HG03066 (cell line): ENCODE measurements at regions not wholly inside any gene's neighbourhood (a gene's known extent, or its start where the extent isn't known, plus 50 kb on each side); places are given as distances from the start of the nearest gene placed in this dataset.

Experiments used
- ATAC-seq: cut with Tn5 transposase; IDR thresholded peaks from one replicate; pipeline ENCODE4 v1.9.1; 2021; ENCODE audit warnings: low read depth; ENCODE audit not compliant: unreplicated experiment

- no peak for ATAC-seq
These were observed 84.4 kb upstream of the SYPL1 start for GRCh38 chr7:106196460-106197021.

GRCh38 chr7:106193661-106194060 lies 81.5 kb upstream of the SYPL1 start:
- ATAC-seq = no peak

- no peak for ATAC-seq
These were observed 78.6 kb upstream of the SYPL1 start for GRCh38 chr7:106190589-106191330.

GRCh38 chr7:106187613-106188350 lies 75.7 kb upstream of the SYPL1 start:
- ATAC-seq = no peak

- ATAC-seq = no peak
These were observed 73.6 kb upstream of the SYPL1 start for GRCh38 chr7:106185719-106186118.

- ATAC-seq = no peak
These were observed 71.8 kb upstream of the SYPL1 start for GRCh38 chr7:106183952-106184351.

GRCh38 chr7:106182904-106183303 lies 70.8 kb upstream of the SYPL1 start:
- ATAC-seq = no peak

- ATAC-seq = no peak
These were observed 69.7 kb upstream of the SYPL1 start for GRCh38 chr7:106181658-106182265.

GRCh38 chr7:106180721-106181120 lies 68.6 kb upstream of the SYPL1 start:
- no peak for ATAC-seq

GRCh38 chr7:106179256-106179655 lies 67.1 kb upstream of the SYPL1 start:
- no peak for ATAC-seq

GRCh38 chr7:106178593-106179134 lies 66.6 kb upstream of the SYPL1 start:
- ATAC-seq = no peak

- ATAC-seq = no peak
These were observed 65.9 kb upstream of the SYPL1 start for GRCh38 chr7:106177738-106178592.

GRCh38 chr7:106177300-106177690 lies 65.2 kb upstream of the SYPL1 start:
- ATAC-seq = no peak

- ATAC-seq = no peak
These were observed 64.5 kb upstream of the SYPL1 start for GRCh38 chr7:106176414-106177299.

GRCh38 chr7:106175507-106175906 lies 63.4 kb upstream of the SYPL1 start:
- no peak for ATAC-seq

- no peak for ATAC-seq
These were observed 58.5 kb upstream of the SYPL1 start for GRCh38 chr7:106170651-106171050.

GRCh38 chr7:106169821-106170610 lies 57.9 kb upstream of the SYPL1 start:
- no peak for ATAC-seq

- no peak for ATAC-seq
These were observed 55.5 kb upstream of the SYPL1 start for GRCh38 chr7:106167439-106168136.
